ENCODE measurements at regions not wholly inside any gene's neighbourhood (a gene's known extent, or its start where the extent isn't known, plus 50 kb on each side); places are given as distances from the start of the nearest gene placed in this dataset.

DNA sequence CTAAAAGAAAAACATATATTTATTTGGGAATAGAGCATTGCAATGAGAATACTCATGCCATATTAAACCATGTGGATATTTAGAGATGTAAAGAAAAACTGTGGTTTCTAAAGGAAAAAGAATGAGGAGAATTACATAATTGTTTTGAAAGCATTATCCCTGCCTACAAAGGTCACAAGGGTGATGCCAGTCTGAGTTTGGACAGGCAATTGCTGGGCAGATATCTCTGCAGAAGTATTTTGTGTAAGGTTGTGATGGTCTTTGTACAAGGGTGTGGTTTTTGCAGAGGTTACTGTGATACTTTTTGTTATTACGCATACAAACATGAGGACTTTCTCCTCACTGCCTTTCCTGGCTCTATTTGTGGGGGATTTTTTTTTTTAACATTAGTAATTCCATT, 2022.9 kb upstream of the CDH6 start:
- BruUV-seq (replicated peaks): no TSS peak
- Histone ChIP-seq H3K27ac (ENCODE audit: insufficient read depth, low read depth, low read length) (no peak overlapping the region), H3K4me2 (ENCODE audit: insufficient read depth, low read length) (no peak overlapping the region), H3K4me3 (replicated peaks in 1 of 3; ENCODE audit: insufficient read depth in 1 of 3, low read depth in 1 of 3, low read length in 3 of 3) (no peak overlapping the region), H2AFZ (ENCODE audit: low read depth, low read length) (no peak overlapping the region), H3K79me2 (ENCODE audit: control insufficient read depth, insufficient read depth, low read length) (no peaks in the 10 kb centered on the region), H3K9me1 (replicated peaks; ENCODE audit: control insufficient read depth, extremely low read depth, insufficient read depth, low read length) (no peaks in the 10 kb centered on the region), H3K27me3 (ENCODE audit: control insufficient read depth in 2 of 2, insufficient read depth in 2 of 2, low read length in 2 of 2) (no peaks in the 10 kb centered on the region), H3K9ac (replicated peaks; ENCODE audit: extremely low read depth, insufficient read depth, low read length) (no peak overlapping the region), H3K4me1 (ENCODE audit: control insufficient read depth, extremely low read depth, insufficient read depth, low read length) (no peaks in the 10 kb centered on the region), H3K36me3 (ENCODE audit: control insufficient read depth in 2 of 2, extremely low read depth in 1 of 2, insufficient read depth in 2 of 2, low read length in 2 of 2) (no peaks in the 10 kb centered on the region), H3K9me3 (replicated peaks; ENCODE audit: control insufficient read depth, insufficient read depth, low read length) (peaks cover 5% of the 10 kb centered on the region), H4K20me1 (replicated peaks; ENCODE audit: control insufficient read depth, extremely low read depth, insufficient read depth, low read length) (no peaks in the 10 kb centered on the region)
- intact Hi-C loops (cut with micrococcal nuclease) (no loop called here), dilution Hi-C loops (cut with MboI; ENCODE audit: extremely low pct_ligation_motif_present, low sequenced_read_pairs) (no loop called here)
- FAIRE-seq (no peak), DNase-seq (ENCODE audit: low read depth, low spot score) (no peak)
- TF ChIP-seq MYC (IDR thresholded peaks at IDR 0.05; ENCODE audit: low read depth, low read length): no peak
- TF ChIP-seq, protein P1, sequence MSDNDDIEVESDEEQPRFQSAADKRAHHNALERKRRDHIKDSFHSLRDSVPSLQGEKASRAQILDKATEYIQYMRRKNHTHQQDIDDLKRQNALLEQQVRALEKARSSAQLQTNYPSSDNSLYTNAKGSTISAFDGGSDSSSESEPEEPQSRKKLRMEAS (IDR thresholded peaks at IDR 0.05; ENCODE audit: insufficient read depth, insufficient read length): no peak
- TF ChIP-seq EZH2 (IDR thresholded peaks at IDR 0.05; ENCODE audit: borderline replicate concordance, low read depth, low read length, severe bottlenecking): no peak
- CTCF ChIA-PET: no interaction called here
- POLR2A ChIA-PET: no interaction called here

DNA sequence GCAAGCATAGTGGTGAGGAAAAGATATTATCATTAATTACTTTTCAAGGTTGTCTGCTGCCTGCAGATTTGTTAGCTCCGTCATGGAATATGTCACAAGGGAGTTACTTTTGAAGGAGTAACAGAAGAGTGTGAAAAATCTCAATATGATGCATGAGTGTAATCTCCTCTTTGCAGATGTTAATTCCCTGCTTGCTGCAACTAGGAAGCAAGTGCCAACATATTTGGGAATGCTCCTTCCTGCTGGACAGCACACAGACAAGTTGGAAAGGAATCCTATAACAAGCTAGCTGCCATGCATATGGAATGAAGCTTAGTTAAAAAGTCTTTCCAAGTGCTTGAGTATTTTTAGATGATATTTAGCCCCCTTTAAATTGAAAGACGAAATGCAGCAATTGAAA, 2023.6 kb upstream of the CDH6 start:
- no peak for FAIRE-seq
- ChIA-PET POLR2A (no interaction called here), CTCF (no interaction called here)
- Histone ChIP-seq H3K27ac (ENCODE audit: insufficient read depth, low read depth, low read length) (no peak overlapping the region), H3K9me3 (replicated peaks; ENCODE audit: control insufficient read depth, insufficient read depth, low read length) (peaks cover 5% of the 10 kb centered on the region), H3K36me3 (ENCODE audit: control insufficient read depth in 2 of 2, extremely low read depth in 1 of 2, insufficient read depth in 2 of 2, low read length in 2 of 2) (no peaks in the 10 kb centered on the region), H3K79me2 (ENCODE audit: control insufficient read depth, insufficient read depth, low read length) (no peaks in the 10 kb centered on the region), H2AFZ (ENCODE audit: low read depth, low read length) (no peak overlapping the region), H4K20me1 (replicated peaks; ENCODE audit: control insufficient read depth, extremely low read depth, insufficient read depth, low read length) (no peaks in the 10 kb centered on the region), H3K9me1 (replicated peaks; ENCODE audit: control insufficient read depth, extremely low read depth, insufficient read depth, low read length) (no peaks in the 10 kb centered on the region), H3K4me3 (replicated peaks in 1 of 3; ENCODE audit: insufficient read depth in 1 of 3, low read depth in 1 of 3, low read length in 3 of 3) (no peak overlapping the region), H3K9ac (replicated peaks; ENCODE audit: extremely low read depth, insufficient read depth, low read length) (no peak overlapping the region), H3K4me2 (ENCODE audit: insufficient read depth, low read length) (no peak overlapping the region), H3K27me3 (ENCODE audit: control insufficient read depth in 2 of 2, insufficient read depth in 2 of 2, low read length in 2 of 2) (no peaks in the 10 kb centered on the region), H3K4me1 (ENCODE audit: control insufficient read depth, extremely low read depth, insufficient read depth, low read length) (no peaks in the 10 kb centered on the region)
- BruUV-seq (replicated peaks): no TSS peak
- DNase-seq (ENCODE audit: low read depth, low spot score): no peak
- intact Hi-C loops (cut with micrococcal nuclease) (no loop called here), dilution Hi-C loops (cut with MboI; ENCODE audit: extremely low pct_ligation_motif_present, low sequenced_read_pairs) (no loop called here)
- no peak for TF ChIP-seq JUN (IDR thresholded peaks at IDR 0.05; ENCODE audit: borderline replicate concordance, insufficient read depth, insufficient read length, low read depth)
- no peak for TF ChIP-seq FOS (IDR thresholded peaks at IDR 0.05; ENCODE audit: borderline replicate concordance, insufficient read depth, low read length)
- TF ChIP-seq GATA2 (IDR thresholded peaks at IDR 0.05; ENCODE audit: insufficient read depth, insufficient read length, low read depth, low read length): no peak
- no peak for TF ChIP-seq MYC (IDR thresholded peaks at IDR 0.05; ENCODE audit: low read depth, low read length)
- TF ChIP-seq POLR2AphosphoS5 (IDR thresholded peaks at IDR 0.05; ENCODE audit: insufficient read depth, low read depth, low read length): no peak
- TF ChIP-seq POLR2A (IDR thresholded peaks at IDR 0.05; ENCODE audit: low read depth, low read length): no peak
- TF ChIP-seq, protein P2, sequence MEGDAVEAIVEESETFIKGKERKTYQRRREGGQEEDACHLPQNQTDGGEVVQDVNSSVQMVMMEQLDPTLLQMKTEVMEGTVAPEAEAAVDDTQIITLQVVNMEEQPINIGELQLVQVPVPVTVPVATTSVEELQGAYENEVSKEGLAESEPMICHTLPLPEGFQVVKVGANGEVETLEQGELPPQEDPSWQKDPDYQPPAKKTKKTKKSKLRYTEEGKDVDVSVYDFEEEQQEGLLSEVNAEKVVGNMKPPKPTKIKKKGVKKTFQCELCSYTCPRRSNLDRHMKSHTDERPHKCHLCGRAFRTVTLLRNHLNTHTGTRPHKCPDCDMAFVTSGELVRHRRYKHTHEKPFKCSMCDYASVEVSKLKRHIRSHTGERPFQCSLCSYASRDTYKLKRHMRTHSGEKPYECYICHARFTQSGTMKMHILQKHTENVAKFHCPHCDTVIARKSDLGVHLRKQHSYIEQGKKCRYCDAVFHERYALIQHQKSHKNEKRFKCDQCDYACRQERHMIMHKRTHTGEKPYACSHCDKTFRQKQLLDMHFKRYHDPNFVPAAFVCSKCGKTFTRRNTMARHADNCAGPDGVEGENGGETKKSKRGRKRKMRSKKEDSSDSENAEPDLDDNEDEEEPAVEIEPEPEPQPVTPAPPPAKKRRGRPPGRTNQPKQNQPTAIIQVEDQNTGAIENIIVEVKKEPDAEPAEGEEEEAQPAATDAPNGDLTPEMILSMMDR (IDR thresholded peaks at IDR 0.05; ENCODE audit: extremely low read depth in 1 of 2, insufficient read depth in 1 of 2, low read depth in 1 of 2, low read length in 2 of 2): no peak
- TF ChIP-seq, protein P1 (IDR thresholded peaks at IDR 0.05; ENCODE audit: insufficient read depth, insufficient read length): no peak
- no peak for TF ChIP-seq EZH2 (IDR thresholded peaks at IDR 0.05; ENCODE audit: borderline replicate concordance, low read depth, low read length, severe bottlenecking)

Measured in endothelial cell of umbilical vein (primary cell).